ENCODE measurements at regions not wholly inside any gene's neighbourhood (a gene's known extent, or its start where the extent isn't known, plus 50 kb on each side); places are given as distances from the start of the nearest gene placed in this dataset.

- DNase-seq = peak; percentile 22
These were observed 101.8 kb downstream of the CAND1 start for GRCh38 chr12:67370979-67371378.

- DNase-seq = no peak
These were observed 107.9 kb downstream of the CAND1 start for GRCh38 chr12:67377021-67377420.

GRCh38 chr12:67377541-67377940, 108.4 kb downstream of the CAND1 start:
- no peak for DNase-seq

GRCh38 chr12:67382241-67382871, 113.2 kb downstream of the CAND1 start:
- peak; percentile 24 for DNase-seq

GRCh38 chr12:67386869-67387565, 117.9 kb downstream of the CAND1 start:
- no peak for DNase-seq

- no peak for DNase-seq
These were observed 119.4 kb downstream of the CAND1 start for GRCh38 chr12:67388331-67389138.

- DNase-seq = no peak
These were observed 121.1 kb downstream of the CAND1 start for GRCh38 chr12:67390273-67390672.

GRCh38 chr12:67391034-67391433, 121.9 kb downstream of the CAND1 start:
- DNase-seq = no peak

- DNase-seq = no peak
These were observed 122.5 kb downstream of the CAND1 start for GRCh38 chr12:67391656-67392055.

GRCh38 chr12:67394550-67394949, 125.4 kb downstream of the CAND1 start:
- DNase-seq = peak; percentile 46

- DNase-seq = no peak
These were observed 131.6 kb downstream of the CAND1 start for GRCh38 chr12:67400742-67401141.

GRCh38 chr12:67410246-67410645, 141.1 kb downstream of the CAND1 start:
- DNase-seq = peak; percentile 77

- DNase-seq = no peak
These were observed 141.5 kb downstream of the CAND1 start for GRCh38 chr12:67410667-67411067.

GRCh38 chr12:67411562-67411961, 142.4 kb downstream of the CAND1 start:
- DNase-seq = no peak

- no peak for DNase-seq
These were observed 144.4 kb downstream of the CAND1 start for GRCh38 chr12:67413577-67413976.

GRCh38 chr12:67414011-67414715, 145.0 kb downstream of the CAND1 start:
- DNase-seq = no peak

- peak; percentile 53 for DNase-seq
These were observed 146.3 kb downstream of the CAND1 start for GRCh38 chr12:67415473-67415872.

GRCh38 chr12:67419810-67420209, 150.7 kb downstream of the CAND1 start:
- no peak for DNase-seq

- no peak for DNase-seq
These were observed 151.3 kb downstream of the CAND1 start for GRCh38 chr12:67420506-67420905.

GRCh38 chr12:67422081-67422480, 152.9 kb downstream of the CAND1 start:
- DNase-seq = no peak

- no peak for DNase-seq
These were observed 155.6 kb downstream of the CAND1 start for GRCh38 chr12:67424784-67425183.

GRCh38 chr12:67425394-67425793, 156.2 kb downstream of the CAND1 start:
- no peak for DNase-seq

GRCh38 chr12:67426067-67426466, 156.9 kb downstream of the CAND1 start:
- DNase-seq = peak; percentile 27
